OCI-LY1 (cell line): ENCODE measurements at regions not wholly inside any gene's neighbourhood (a gene's known extent, or its start where the extent isn't known, plus 50 kb on each side); places are given as distances from the start of the nearest gene placed in this dataset.

Experiments used
- H2AFZ ChIP-seq: fragments of 200-600 bp; sonication (generic), shearing (Covaris generic); 2 replicates; pipeline ENCODE4 v1.6.0; 2014; ENCODE audit warnings: antibody characterized with exemption, mild to moderate bottlenecking, low read length
- H3F3A ChIP-seq: fragments of 200-600 bp; sonication (generic), shearing (Covaris generic); 2 replicates; pipeline ENCODE4 v1.6.0; 2014; ENCODE audit warnings: mild to moderate bottlenecking, antibody characterized with exemption, low read length, moderate library complexity; ENCODE audit not compliant: insufficient read depth
- H3K27ac ChIP-seq: fragments of 200-600 bp; sonication (generic); 2 replicates; pipeline ENCODE4 v1.5.1; 2014; ENCODE audit warnings: low read length, mixed run types, mild to moderate bottlenecking, low read depth; ENCODE audit not compliant: poor library complexity, severe bottlenecking
- H3K27me3 ChIP-seq: fragments of 200-600 bp; sonication (generic); 2 replicates; pipeline ENCODE4 v1.6.0; 2014; ENCODE audit warnings: antibody characterized with exemption, mild to moderate bottlenecking, low read length, moderate library complexity; ENCODE audit not compliant: insufficient read depth
- H3K36me3 ChIP-seq: fragments of 200-600 bp; sonication (generic); 2 replicates; pipeline ENCODE4 v1.6.1; 2014; ENCODE audit warnings: mild to moderate bottlenecking, antibody characterized with exemption, low read length, moderate library complexity, mixed read lengths; ENCODE audit not compliant: insufficient read depth
- H3K4me1 ChIP-seq: fragments of 200-600 bp; sonication (generic); 2 replicates; pipeline ENCODE4 v1.5.1; 2014; ENCODE audit warnings: mild to moderate bottlenecking, low read length, moderate library complexity; ENCODE audit not compliant: insufficient read depth, severe bottlenecking
- H3K4me2 ChIP-seq: fragments of 200-600 bp; sonication (generic), shearing (Covaris generic); 2 replicates; pipeline ENCODE4 v1.6.1; 2014; ENCODE audit warnings: low read length
- H3K4me3 ChIP-seq: fragments of 200-600 bp; sonication (generic); 2 replicates; pipeline ENCODE4 v1.5.1; 2014; ENCODE audit warnings: low read length, low read depth, mild to moderate bottlenecking, mixed read lengths; ENCODE audit not compliant: poor library complexity, severe bottlenecking
- H3K79me2 ChIP-seq: fragments of 200-600 bp; shearing (Covaris generic); 2 replicates; pipeline ENCODE4 v1.6.1; 2016; ENCODE audit warnings: mixed run types, low read length, mixed read lengths; ENCODE audit not compliant: insufficient read depth
- H3K9ac ChIP-seq: fragments of 200-600 bp; sonication (generic), shearing (Covaris generic); 2 replicates; pipeline ENCODE4 v1.6.1; 2014; ENCODE audit warnings: mild to moderate bottlenecking, low read length, mixed read lengths
- H3K9me2 ChIP-seq: fragments of 200-600 bp; sonication (generic), shearing (Covaris generic); 2 replicates; pipeline ENCODE4 v1.6.1; 2014; ENCODE audit warnings: low read depth, mild to moderate bottlenecking, low read length, mixed read lengths
- H3K9me3 ChIP-seq: fragments of 200-600 bp; shearing (Covaris generic); 2 replicates; pipeline ENCODE4 v1.6.1; 2014; ENCODE audit warnings: low read length, mixed read lengths
- H4K20me1 ChIP-seq: fragments of 200-600 bp; sonication (generic), shearing (Covaris generic); 2 replicates; pipeline ENCODE4 v1.6.0; 2016; ENCODE audit warnings: mild to moderate bottlenecking, low read length; ENCODE audit not compliant: insufficient read depth
- EZH2 ChIP-seq: fragments of 200-600 bp; sonication (generic), shearing (Covaris generic); IDR thresholded peaks from 2 replicates; pipeline ENCODE4 v1.8.0; 2017; ENCODE audit warnings: borderline replicate concordance, mixed run types, mild to moderate bottlenecking, antibody characterized with exemption, low read length, moderate library complexity, mixed read lengths
- TF ChIP-seq, protein P1 (sequence below): fragments of 200-600 bp; sonication (generic), shearing (Covaris generic); IDR thresholded peaks from 2 replicates; pipeline ENCODE4 v1.5.1; 2017; ENCODE audit warnings: mild to moderate bottlenecking, antibody characterized with exemption, low read length, moderate library complexity, mixed read lengths

- Histone ChIP-seq H3K9ac (no peak overlapping the region), H3K79me2 (no peaks in the 10 kb centered on the region), H3K4me1 (no peaks in the 10 kb centered on the region), H3K27me3 (no peaks in the 10 kb centered on the region), H3K4me3 (no peak overlapping the region), H3K9me3 (no peaks in the 10 kb centered on the region), H3K27ac (no peak overlapping the region), H2AFZ (no peak overlapping the region), H3K4me2 (no peak overlapping the region), H3K9me2 (no peaks in the 10 kb centered on the region), H3F3A (no peaks in the 10 kb centered on the region), H4K20me1 (no peaks in the 10 kb centered on the region), H3K36me3 (no peaks in the 10 kb centered on the region)
- TF ChIP-seq EZH2, result no peak
- TF ChIP-seq, protein P1, sequence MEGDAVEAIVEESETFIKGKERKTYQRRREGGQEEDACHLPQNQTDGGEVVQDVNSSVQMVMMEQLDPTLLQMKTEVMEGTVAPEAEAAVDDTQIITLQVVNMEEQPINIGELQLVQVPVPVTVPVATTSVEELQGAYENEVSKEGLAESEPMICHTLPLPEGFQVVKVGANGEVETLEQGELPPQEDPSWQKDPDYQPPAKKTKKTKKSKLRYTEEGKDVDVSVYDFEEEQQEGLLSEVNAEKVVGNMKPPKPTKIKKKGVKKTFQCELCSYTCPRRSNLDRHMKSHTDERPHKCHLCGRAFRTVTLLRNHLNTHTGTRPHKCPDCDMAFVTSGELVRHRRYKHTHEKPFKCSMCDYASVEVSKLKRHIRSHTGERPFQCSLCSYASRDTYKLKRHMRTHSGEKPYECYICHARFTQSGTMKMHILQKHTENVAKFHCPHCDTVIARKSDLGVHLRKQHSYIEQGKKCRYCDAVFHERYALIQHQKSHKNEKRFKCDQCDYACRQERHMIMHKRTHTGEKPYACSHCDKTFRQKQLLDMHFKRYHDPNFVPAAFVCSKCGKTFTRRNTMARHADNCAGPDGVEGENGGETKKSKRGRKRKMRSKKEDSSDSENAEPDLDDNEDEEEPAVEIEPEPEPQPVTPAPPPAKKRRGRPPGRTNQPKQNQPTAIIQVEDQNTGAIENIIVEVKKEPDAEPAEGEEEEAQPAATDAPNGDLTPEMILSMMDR, result no peak
Measured at GRCh38 chr1:219330001-219330400, 156.3 kb downstream of the LYPLAL1 start.

DNA sequence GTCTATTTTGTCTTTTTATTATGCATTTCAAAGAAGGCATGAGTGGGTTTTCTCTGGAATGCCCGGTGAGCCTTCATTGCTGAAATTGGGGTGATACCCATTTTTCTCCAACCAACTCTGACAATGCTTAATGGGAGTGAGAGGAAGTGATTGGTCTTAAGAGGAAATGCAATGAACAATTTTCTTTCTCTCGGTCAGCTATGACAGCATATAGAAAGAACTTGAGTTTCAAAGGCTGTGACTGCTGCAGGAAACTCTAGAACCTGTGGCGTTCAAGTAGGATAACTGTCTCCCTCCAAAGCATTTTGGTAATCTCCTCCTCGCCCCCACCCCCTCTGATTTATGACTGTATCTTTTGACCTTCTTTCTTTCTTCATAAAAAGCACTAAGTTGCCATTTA, 155.9 kb downstream of the LYPLAL1 start:
- Histone ChIP-seq H3F3A (no peaks in the 10 kb centered on the region), H3K9ac (no peak overlapping the region), H3K4me2 (no peak overlapping the region), H3K9me3 (no peaks in the 10 kb centered on the region), H3K27me3 (no peaks in the 10 kb centered on the region), H3K27ac (no peak overlapping the region), H3K9me2 (no peaks in the 10 kb centered on the region), H2AFZ (no peak overlapping the region), H3K4me3 (no peak overlapping the region), H4K20me1 (no peaks in the 10 kb centered on the region), H3K4me1 (no peaks in the 10 kb centered on the region), H3K36me3 (no peaks in the 10 kb centered on the region), H3K79me2 (no peaks in the 10 kb centered on the region)
- no peak for TF ChIP-seq EZH2
- TF ChIP-seq, protein P1, result no peak

- no peaks in the 10 kb centered on the region for H3K4me1 ChIP-seq
- H3K9me2 ChIP-seq, result no peaks in the 10 kb centered on the region
- H3K9me3 ChIP-seq, result no peaks in the 10 kb centered on the region
- H2AFZ ChIP-seq, result no peak overlapping the region
- no peaks in the 10 kb centered on the region for H4K20me1 ChIP-seq
- no peaks in the 10 kb centered on the region for H3K79me2 ChIP-seq
- no peaks in the 10 kb centered on the region for H3K27me3 ChIP-seq
- TF ChIP-seq EZH2, result no peak
- TF ChIP-seq, protein P1, result no peak
- no peak overlapping the region for H3K9ac ChIP-seq
- H3K36me3 ChIP-seq, result no peaks in the 10 kb centered on the region
- no peak overlapping the region for H3K27ac ChIP-seq
- no peak overlapping the region for H3K4me3 ChIP-seq
- no peak overlapping the region for H3K4me2 ChIP-seq
- H3F3A ChIP-seq, result no peaks in the 10 kb centered on the region
Measured at GRCh38 chr1:219326843-219327242, 153.2 kb downstream of the LYPLAL1 start.
